Jurkat, Clone E6-1 (cell line): ENCODE measurements at regions not wholly inside any gene's neighbourhood (a gene's known extent, or its start where the extent isn't known, plus 50 kb on each side); places are given as distances from the start of the nearest gene placed in this dataset.

Experiments used
- DNase-seq: peaks from one replicate; pipeline ENCODE4 v3.0.0-alpha.2; 2011; ENCODE audit warnings: low read depth, low spot score
- H3K4me3 ChIP-seq: 2 replicates; pipeline ENCODE4 v1.5.1; 2011; ENCODE audit warnings: mild to moderate bottlenecking, low read length, control low read depth, moderate library complexity

DNA sequence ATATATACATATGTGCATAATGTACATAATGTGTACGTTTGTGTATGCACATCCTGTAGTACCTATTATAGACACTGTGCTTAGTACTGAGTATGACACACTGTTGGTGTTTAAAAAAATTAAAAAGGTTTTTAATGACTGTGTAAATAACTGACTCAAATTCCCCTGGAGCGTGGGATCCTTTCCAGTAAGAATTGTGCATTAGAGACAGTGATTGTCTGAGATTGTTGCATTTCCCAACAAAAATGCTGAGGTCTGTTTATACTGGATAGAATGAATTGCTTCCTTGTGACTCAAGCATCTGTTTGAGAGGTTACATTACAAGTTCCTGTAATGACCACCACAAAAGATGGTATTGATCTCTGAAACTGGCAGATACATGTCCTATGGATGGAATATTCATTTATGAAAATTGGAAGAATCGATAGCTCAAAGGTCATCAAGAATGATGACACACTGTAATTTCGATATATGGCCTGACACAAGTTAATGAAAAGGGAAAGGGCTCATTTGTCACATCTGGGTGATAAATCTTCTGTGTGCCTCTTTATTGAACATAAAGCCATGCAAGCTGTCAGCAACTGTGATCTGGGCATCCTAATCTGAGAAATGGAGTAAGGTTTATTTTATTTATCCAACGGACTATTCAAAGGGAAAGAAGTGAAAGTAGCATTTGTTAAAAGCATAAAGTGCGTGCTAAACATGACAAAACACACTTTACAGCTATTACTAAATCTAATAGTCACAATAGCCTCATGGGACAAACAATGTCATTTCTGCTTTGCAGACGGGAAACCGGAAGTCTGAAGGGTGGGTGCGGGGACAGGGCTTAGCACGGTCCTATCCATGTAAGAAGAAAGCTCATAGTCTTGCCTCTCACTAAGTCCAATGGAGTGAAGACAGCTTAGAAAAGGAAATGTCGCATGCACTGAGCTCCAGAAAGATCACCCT lies 228.8 kb downstream of the CDH11 start:
- DNase-seq, result no peak
- no peak overlapping the region for H3K4me3 ChIP-seq

DNA sequence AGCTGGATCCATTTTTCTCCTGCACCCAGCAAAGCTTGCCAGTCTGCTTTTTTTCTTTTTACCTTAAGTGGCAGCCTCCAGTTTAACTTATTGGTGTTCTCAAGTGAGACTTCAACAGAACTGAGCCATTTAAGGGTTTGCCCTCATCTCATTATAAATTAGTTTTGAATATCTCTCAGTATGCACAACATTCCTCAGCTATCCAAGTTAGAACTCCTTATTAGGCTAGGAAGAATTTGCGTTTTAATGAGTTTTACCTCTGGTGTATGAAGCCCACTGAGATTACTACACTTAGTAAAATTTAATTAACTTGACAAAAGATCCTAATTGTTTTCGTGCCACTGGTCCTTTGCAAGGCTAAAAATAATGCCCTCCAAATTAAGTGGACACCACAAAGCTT lies 232.4 kb downstream of the CDH11 start:
- DNase-seq, result no peak

DNA sequence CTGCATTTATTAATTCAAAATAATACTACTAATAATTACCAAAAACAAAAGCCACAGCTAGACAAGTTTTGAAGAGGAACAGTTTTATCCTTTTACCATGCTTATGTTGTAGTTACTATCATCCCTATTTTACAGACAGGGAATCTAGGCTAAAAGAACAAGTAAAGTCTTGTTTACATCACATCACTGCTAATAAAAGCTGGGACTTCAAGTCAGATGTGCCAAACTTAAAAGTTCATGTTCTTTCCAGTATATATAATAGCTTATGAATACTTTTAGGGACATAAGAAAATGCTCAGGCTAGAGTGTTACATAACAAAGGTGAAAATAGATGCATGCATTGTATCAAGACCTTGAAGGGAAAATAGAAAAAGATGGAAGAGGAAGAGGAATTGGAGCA lies 234.2 kb downstream of the CDH11 start:
- H3K4me3 ChIP-seq, result no peak overlapping the region
- no peak for DNase-seq

More for the DNA sequence above, 232.4 kb downstream of the CDH11 start:
- no peak overlapping the region for H3K4me3 ChIP-seq

DNA sequence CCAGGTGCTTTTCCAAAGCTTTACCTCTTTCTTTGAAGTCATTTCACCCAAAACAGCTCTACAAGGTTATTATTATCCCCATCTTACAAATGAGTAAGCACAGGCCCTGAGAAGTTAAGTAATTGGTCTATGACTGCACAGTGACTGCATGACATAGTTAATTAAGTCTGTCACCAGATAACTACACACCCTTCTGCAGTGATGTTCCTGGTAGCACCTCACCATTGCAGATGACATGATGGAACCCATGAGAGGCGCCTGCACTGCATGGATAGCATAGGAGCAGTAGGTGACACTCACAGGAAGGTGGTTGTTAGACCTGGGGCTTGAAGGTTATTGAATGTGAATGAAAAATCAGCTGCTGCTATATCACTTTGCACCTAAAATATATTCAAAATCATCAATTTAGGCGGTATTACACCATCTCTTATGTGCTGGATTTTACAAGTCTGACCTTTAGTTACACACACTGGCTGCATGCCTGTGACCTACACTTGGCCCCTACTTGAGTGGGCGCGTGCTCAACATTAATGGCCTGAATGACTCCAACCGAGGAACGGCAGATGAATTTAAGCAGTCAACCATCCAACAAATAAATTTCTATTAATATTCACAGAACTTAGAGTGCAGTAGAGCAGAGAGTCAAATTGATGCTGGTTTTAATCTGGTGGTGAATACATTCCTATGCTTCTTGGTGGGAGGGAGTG lies 239.6 kb downstream of the CDH11 start:
- no peak overlapping the region for H3K4me3 ChIP-seq
- no peak for DNase-seq

DNA sequence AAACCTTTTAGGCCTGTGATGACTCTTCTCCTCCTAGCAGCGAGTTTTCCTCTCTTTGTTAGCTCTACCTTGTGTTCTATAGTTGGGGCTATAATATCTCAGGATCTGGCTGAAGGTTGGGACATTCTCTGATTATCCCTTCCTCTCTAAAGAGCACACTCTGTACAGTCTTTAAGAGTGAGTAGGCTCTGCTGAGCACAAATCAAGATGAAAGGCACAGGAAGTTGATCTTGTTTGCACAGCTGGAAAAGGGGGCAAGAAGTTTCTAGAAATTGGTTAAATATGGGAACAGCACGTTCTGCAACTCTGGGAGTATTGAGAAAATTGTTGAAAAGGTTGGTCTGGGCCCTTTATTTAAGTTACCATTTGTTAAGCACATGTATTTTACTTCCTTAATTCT lies 240.9 kb downstream of the CDH11 start:
- no peak for DNase-seq
- no peak overlapping the region for H3K4me3 ChIP-seq

DNA sequence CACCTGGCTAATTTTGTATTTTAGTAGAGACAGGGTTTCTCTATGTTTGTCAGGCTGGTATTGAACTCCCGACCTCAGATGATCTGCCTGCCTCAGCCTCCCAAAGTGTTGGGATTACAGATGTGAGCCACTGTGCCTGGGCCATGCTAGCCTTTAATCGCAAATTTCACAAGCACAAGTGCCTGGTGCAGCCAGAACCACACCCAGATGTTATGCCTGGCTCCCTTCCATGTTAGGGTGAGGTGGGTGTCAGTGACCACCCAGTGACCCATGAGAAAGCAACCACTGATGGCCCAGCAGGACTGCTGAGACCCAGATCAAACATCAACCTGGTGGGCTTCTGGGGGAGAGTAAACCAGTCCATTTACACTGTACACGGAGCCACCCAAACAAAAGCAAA lies 241.9 kb downstream of the CDH11 start:
- no peak for DNase-seq
- H3K4me3 ChIP-seq, result no peak overlapping the region

DNA sequence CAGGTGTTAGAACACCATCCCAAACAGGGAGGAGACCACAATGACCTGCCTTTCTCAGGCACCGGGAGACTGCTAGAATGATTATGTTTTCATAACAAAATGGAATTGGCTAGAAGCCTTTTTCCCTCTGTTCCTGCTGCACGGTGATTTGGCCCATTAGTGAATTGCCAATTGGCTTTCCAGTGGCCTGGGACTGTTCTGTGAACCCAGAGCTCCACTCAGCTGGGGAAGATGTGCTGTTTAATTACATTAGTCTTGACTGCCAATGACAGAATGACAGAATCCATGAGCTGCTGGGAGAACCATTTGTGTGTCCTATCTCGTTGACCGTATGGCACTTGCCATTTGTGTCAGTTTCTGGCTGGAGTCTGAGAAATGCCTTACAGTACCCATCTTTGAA lies 242.9 kb downstream of the CDH11 start:
- no peak overlapping the region for H3K4me3 ChIP-seq
- no peak for DNase-seq

DNA sequence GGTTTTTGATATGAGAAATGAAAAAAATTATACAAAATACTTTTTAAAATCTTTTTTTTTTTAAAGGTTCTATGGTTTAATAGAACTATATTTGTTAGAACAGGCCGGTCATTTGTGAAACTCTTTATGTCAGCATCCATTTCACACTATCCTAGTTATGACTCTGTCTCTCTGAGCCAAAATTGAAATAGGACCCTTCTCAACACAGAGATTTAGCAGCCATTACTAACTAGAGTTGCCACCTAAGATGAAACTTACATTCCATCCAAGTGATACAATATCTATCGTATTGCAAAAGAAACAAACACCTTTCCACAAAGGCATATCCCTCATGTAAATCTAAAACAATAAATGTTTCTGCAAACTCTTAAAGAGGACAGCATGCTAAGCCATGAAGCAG lies 249.8 kb downstream of the CDH11 start:
- no peak for DNase-seq
- H3K4me3 ChIP-seq, result no peak overlapping the region

DNA sequence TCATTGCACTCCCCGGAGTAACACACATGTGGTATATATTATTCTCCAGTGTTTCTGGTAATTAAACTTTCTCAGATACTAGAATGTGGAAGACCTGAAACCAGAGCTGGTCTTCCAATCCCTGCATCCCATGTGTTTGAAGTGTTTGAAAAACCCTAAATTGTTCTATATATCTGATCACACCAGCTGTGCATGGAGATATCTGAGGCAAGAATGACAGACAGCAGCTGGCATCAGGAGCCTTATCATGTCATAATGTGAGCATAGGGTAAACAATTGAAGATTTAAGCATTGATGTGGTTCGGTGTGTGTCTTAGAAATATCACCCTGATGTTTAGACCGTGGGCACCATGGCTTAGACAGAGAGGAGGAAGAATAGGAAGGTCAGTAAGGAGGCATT lies 251.0 kb downstream of the CDH11 start:
- no peak overlapping the region for H3K4me3 ChIP-seq
- no peak for DNase-seq

DNA sequence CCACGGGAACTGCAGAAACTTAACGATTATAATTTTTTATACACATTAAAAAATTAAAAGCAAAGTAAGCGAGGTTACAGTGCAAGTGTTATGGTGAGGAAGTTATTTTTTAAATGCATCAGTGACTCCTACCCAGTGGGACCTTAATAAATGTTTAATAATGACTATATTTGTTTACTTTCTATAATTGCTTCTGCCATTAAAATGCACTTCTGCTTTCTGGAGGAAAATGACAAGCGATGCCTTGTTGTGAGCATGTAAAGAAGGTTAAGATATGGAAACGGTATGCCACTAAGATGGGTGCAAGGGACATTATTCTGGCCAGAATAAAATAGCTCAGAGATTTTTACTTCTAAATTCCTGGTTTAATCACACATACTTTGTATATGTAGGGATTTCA lies 252.1 kb downstream of the CDH11 start:
- no peak for DNase-seq
- no peak overlapping the region for H3K4me3 ChIP-seq

DNA sequence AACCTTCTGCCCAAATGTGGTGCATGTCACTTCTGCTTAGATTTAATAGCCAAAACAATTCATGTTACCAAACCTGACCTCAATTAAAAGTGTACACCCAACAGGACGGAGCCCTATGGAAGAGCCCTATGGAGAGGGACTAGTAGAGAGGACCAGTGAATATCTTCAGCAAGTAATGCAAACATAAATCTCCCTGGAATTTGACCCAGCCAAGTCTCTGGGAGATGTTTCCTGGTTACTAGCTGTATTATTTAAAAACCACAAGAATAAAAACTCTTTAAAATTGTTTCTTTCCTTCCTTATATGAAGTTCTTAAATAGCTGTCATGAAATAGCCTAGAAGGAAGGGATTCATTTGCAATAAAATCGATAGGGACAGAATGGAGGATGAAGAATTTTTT lies 255.8 kb downstream of the CDH11 start:
- H3K4me3 ChIP-seq, result no peak overlapping the region
- no peak for DNase-seq

DNA sequence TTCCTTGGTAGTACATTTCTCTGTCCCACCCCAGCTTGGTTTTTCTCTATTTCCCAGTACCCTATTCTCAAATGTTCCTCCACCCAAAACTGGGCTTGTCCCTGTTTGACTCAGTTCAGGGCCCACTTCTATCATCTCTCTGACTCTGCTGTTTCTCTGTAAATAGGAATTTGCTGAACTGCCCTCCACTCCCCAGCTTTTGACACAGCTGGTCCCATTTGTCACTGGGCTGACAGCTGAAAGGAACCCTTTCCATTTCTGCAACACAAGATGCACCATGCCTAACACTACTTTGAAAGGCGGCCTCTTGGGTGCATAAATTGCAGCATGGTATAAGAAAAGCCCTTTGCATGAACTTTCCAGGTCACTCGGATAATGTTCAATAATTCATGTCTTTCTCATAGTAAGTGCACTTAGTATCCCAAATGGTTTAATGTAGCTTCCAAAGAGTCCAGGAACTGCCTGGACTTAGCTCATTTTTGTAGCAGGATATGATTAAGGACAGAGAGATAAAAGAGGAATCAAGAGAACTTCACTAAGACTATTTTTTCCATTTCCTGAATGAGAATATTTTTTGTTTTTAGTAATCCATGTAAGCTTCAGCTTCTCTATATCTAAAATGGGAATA lies 256.7 kb downstream of the CDH11 start:
- no peak for DNase-seq

DNA sequence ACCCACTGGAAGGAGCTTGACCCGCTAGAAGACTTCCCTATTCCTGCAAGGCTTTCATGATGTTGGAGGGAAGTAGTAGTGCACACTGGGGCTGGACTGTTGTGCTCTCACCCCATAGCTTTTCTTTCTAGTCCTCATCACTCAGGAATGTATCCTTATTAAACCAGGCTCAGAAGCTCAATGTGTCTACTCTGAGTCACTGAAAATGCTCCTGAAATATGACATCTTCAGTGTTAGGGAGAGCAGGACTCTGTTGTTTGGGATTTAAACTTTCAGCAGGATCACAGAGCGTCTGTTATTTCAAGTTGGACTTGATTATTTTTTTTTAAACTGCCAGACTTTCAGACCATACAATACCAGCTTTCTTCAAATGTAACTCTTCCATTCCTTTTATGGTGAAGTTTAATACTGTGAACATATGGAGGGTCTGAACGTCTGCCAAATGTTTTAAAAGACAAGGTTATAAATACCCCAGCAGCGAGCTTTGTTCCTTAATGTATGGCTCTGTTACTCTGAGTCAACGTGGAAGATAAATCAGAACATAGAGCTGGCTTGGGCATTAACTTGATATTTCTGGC lies 257.5 kb downstream of the CDH11 start:
- no peak for DNase-seq
- no peak overlapping the region for H3K4me3 ChIP-seq

More for the DNA sequence above, 256.7 kb downstream of the CDH11 start:
- no peak overlapping the region for H3K4me3 ChIP-seq

DNA sequence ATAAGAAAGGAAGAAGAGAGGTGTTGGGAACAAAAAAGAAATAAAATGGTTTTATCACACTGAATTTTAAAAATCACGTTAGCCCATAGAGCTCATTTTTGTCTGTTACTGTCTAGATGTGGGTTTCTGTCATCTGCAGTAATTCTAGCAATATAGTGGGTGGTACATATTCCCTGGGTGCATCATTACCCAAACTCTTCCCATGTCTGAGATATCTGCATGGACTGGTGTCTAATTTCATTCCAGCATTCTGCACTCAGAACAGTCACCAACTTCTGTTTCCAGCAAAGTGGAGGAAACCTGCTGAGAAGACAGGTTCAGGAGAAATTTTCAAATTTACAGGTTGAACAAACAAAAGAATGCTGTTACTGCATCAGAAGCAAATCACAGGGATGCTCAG lies 263.8 kb downstream of the CDH11 start:
- no peak for DNase-seq
- H3K4me3 ChIP-seq, result no peak overlapping the region

DNA sequence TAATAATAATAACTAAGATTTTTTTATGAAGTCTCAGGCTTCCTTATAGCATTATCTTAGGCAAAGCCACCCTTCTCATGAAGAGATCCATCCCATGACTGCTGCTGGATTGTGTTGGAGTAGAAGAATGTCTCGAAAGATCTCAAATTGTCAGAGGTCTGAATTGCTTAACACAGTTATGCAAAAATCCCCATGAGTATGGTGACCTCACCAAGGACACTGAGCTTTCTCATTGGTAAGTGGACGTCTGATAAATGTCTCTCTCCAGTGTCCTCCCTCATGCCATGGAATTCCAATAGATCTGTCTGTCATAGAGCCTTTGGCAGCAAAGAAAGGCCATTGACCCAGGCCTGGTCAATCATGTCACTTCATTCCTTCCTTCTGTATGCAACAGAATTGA lies 264.5 kb downstream of the CDH11 start:
- no peak for DNase-seq

DNA sequence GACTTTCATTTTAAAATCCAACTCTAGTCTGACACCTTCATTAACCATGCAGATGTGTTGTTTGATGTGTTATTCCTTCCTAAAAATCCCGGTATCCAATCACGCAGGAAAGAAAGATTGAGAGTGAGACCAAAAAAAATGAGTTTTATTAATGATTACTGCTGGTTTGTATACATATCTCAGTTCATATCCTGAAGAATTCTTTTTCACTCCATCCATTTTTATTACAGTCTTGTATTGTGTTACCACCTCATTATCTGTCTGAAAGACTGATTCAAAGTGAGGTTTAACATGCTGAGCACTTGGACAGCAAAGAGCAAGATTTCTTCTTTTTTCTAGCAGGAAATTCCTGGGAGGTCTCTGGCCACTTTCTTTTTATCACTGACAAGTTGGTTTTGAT lies 268.3 kb downstream of the CDH11 start:
- DNase-seq, result no peak

More for the DNA sequence above, 264.5 kb downstream of the CDH11 start:
- no peak overlapping the region for H3K4me3 ChIP-seq

DNA sequence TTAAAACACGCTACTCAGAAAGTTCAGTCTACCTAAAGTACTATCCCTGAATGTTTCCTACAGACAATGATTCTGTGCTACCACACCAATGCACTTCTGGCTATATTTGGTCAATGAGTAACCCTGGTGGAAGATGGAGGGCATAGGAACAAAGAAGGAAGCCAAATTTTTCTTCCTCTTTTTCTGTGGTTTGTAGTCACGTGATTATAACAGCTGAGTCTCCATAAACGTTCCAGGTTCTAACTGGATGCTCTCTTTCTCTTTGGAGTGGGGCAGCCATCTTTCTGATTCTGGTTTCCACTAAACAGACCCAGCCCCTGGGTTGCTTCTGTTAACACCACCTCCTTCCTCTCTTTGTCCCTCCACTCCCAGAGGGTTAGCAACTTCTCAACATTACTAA lies 274.9 kb downstream of the CDH11 start:
- H3K4me3 ChIP-seq, result no peak overlapping the region
- DNase-seq, result no peak

More for the DNA sequence above, 268.3 kb downstream of the CDH11 start:
- no peak overlapping the region for H3K4me3 ChIP-seq

DNA sequence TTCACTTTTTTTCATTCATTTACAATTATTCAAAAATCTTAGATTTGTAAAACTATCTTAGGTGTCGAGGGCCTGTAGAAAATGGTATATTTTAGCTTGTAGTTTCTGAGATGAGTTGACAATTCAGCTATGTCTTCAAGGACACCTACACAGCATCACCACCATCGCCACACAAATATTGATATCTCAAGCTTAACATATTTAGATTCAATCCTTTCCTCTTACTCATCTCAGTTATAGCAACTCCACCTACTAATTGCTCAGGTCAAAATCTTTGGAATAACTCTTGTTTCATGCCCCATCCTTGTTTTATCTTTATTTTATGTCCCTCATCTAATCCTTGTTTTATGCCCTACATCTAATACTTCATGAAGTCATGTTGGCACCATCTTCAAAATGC lies 276.8 kb downstream of the CDH11 start:
- no peak overlapping the region for H3K4me3 ChIP-seq
- no peak for DNase-seq

DNA sequence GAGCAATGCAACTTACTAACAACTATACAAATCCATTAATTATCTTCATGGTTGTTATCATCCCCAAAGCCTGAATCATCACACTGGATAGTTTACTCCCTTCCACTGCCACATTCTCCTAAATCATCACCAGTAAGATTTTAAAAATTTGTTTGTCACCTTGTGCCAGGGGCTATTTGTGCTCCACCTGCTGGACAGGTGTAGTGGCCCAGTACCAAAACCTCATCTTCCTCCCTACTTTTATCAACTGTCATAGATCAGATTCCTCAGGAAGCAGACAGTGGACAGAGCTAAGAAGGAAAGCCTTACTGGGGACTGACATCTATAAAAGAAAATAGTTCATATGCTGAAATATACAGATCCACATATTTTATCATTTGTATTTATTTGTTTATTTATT lies 280.4 kb downstream of the CDH11 start:
- no peak for DNase-seq
- H3K4me3 ChIP-seq, result no peak overlapping the region

DNA sequence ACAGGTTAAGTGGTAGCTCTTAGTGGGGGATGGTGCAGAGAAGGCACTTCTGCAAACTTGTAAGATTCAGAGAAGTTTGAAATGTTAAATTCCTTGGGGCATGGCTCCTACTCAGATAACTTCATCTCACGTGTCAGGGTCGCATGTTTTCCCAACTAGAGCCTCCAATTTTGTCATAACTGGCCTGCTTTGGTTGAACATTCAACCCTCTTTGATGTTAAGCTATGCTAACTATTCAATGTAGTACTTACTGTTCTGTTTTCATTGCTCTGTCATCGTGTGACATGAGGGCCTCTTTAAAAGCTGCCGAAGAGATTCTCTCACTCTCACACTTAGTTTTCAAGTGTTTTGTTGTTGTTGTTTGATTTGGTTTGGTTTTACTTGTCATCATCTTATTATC lies 280.8 kb downstream of the CDH11 start:
- no peak for DNase-seq
- no peak overlapping the region for H3K4me3 ChIP-seq
